Peyer's patch (tissue), 4 donors: ENCODE measurements at regions not wholly inside any gene's neighbourhood (a gene's known extent, or its start where the extent isn't known, plus 50 kb on each side); places are given as distances from the start of the nearest gene placed in this dataset.

Experiments
- POLR2A ChIP-seq, 2 donors: fragments of 450-650 bp; IDR thresholded peaks; one replicate each; pipeline ENCODE4 v1.5.1; 2017; ENCODE audit warnings: antibody characterized with exemption in 2 of 2, mild to moderate bottlenecking in 2 of 2, moderate library complexity in 2 of 2
- TF ChIP-seq, protein P1 (sequence below), 6 experiments: fragments of 450-650 bp in 4 of 6; fragments of 200-600 bp in 2 of 6; sonication (generic) in 1 of 6; IDR thresholded peaks; one replicate each; pipeline ENCODE4 v1.5.1; 2017 to 2019; ENCODE audit warnings: antibody characterized with exemption in 6 of 6, mild to moderate bottlenecking in 3 of 6, moderate library complexity in 1 of 6

DNA sequence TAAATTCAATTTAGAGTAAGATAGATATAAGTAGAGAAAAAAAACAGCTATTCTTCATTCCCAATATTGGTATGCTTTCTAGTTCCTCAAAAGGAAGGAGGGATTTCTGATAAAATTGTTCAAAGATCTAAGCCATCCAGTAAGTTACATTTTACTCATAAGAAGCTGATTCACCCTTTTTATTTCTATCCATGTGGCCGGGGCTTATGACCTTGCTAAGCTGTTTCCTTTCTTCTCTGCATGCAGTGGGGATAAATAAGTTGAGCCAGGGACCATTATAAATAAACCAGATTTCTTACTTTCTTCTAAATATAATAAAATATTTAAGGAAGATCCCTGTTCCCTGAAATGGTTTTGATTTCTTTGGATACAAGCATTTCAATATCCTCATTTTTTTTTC is 502.3 kb downstream of the PDHA2 start:
- TF ChIP-seq, protein P1, sequence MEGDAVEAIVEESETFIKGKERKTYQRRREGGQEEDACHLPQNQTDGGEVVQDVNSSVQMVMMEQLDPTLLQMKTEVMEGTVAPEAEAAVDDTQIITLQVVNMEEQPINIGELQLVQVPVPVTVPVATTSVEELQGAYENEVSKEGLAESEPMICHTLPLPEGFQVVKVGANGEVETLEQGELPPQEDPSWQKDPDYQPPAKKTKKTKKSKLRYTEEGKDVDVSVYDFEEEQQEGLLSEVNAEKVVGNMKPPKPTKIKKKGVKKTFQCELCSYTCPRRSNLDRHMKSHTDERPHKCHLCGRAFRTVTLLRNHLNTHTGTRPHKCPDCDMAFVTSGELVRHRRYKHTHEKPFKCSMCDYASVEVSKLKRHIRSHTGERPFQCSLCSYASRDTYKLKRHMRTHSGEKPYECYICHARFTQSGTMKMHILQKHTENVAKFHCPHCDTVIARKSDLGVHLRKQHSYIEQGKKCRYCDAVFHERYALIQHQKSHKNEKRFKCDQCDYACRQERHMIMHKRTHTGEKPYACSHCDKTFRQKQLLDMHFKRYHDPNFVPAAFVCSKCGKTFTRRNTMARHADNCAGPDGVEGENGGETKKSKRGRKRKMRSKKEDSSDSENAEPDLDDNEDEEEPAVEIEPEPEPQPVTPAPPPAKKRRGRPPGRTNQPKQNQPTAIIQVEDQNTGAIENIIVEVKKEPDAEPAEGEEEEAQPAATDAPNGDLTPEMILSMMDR (IDR thresholded peaks at IDR 0.05) = no peak
- no peak for TF ChIP-seq POLR2A (IDR thresholded peaks at IDR 0.05)
